ENCODE measurements at regions not wholly inside any gene's neighbourhood (a gene's known extent, or its start where the extent isn't known, plus 50 kb on each side); places are given as distances from the start of the nearest gene placed in this dataset.

- Histone ChIP-seq H3K4me3 (no peak overlapping the region), H3K36me3 (no peaks in the 10 kb centered on the region)
Observed at GRCh38 chr20:51080516-51080915, 57.6 kb upstream of the KCNG1 start.

GRCh38 chr20:51079488-51079887, 56.6 kb upstream of the KCNG1 start:
- no peak for DNase-seq (ENCODE audit: low read depth in 1 of 2, low spot score in 1 of 2)
- H3K27me3 ChIP-seq, result no peaks in the 10 kb centered on the region
- no peaks in the 10 kb centered on the region for H3K9me3 ChIP-seq (ENCODE audit: low read depth)
- no peaks in the 10 kb centered on the region for H3K36me3 ChIP-seq
- peaks cover 6% of the 10 kb centered on the region for H3K4me1 ChIP-seq (ENCODE audit: low read depth)
- no peak overlapping the region for H3K4me3 ChIP-seq
- no peak overlapping the region for H3K27ac ChIP-seq
- no peak for TF ChIP-seq CTCF (IDR thresholded peaks at IDR 0.05; ENCODE audit: low read depth, low read length)

More at GRCh38 chr20:51080516-51080915, 57.6 kb upstream of the KCNG1 start:
- H3K4me1 ChIP-seq (ENCODE audit: low read depth), result peaks cover 6% of the 10 kb centered on the region
- H3K9me3 ChIP-seq (ENCODE audit: low read depth), result no peaks in the 10 kb centered on the region
- DNase-seq (ENCODE audit: low read depth in 1 of 2, low spot score in 1 of 2), result no peak
- no peak for TF ChIP-seq CTCF (IDR thresholded peaks at IDR 0.05; ENCODE audit: low read depth, low read length)
- no peaks in the 10 kb centered on the region for H3K27me3 ChIP-seq
- no peak overlapping the region for H3K27ac ChIP-seq

- no peak for TF ChIP-seq CTCF (IDR thresholded peaks at IDR 0.05; ENCODE audit: low read depth, low read length)
- DNase-seq (ENCODE audit: low read depth in 1 of 2, low spot score in 1 of 2), result no peak
Observed at GRCh38 chr20:51077686-51078060, 54.8 kb upstream of the KCNG1 start.

GRCh38 chr20:51076786-51077685, 54.1 kb upstream of the KCNG1 start:
- no peak overlapping the region for H3K27ac ChIP-seq
- DNase-seq (ENCODE audit: low read depth in 1 of 2, low spot score in 1 of 2), result no peak
- no peaks in the 10 kb centered on the region for H3K27me3 ChIP-seq
- H3K4me1 ChIP-seq (ENCODE audit: low read depth), result peaks cover 6% of the 10 kb centered on the region
- H3K9me3 ChIP-seq (ENCODE audit: low read depth), result no peaks in the 10 kb centered on the region
- no peak overlapping the region for H3K4me3 ChIP-seq
- H3K36me3 ChIP-seq, result no peaks in the 10 kb centered on the region
- no peak for TF ChIP-seq CTCF (IDR thresholded peaks at IDR 0.05; ENCODE audit: low read depth, low read length)

More at GRCh38 chr20:51077686-51078060, 54.8 kb upstream of the KCNG1 start:
- no peak overlapping the region for H3K27ac ChIP-seq
- H3K4me3 ChIP-seq, result no peak overlapping the region
- H3K9me3 ChIP-seq (ENCODE audit: low read depth), result no peaks in the 10 kb centered on the region
- H3K36me3 ChIP-seq, result no peaks in the 10 kb centered on the region
- H3K27me3 ChIP-seq, result no peaks in the 10 kb centered on the region
- peaks cover 6% of the 10 kb centered on the region for H3K4me1 ChIP-seq (ENCODE audit: low read depth)

- no peak overlapping the region for H3K4me3 ChIP-seq
- no peak for TF ChIP-seq CTCF (IDR thresholded peaks at IDR 0.05; ENCODE audit: low read depth, low read length)
- no peaks in the 10 kb centered on the region for H3K27me3 ChIP-seq
- H3K27ac ChIP-seq, result no peak overlapping the region
- peaks cover 6% of the 10 kb centered on the region for H3K4me1 ChIP-seq (ENCODE audit: low read depth)
- no peaks in the 10 kb centered on the region for H3K36me3 ChIP-seq
- H3K9me3 ChIP-seq (ENCODE audit: low read depth), result no peaks in the 10 kb centered on the region
- DNase-seq (ENCODE audit: low read depth in 1 of 2, low spot score in 1 of 2), result no peak
Observed at GRCh38 chr20:51074062-51074461, 51.2 kb upstream of the KCNG1 start.
